ENCODE measurements at regions not wholly inside any gene's neighbourhood (a gene's known extent, or its start where the extent isn't known, plus 50 kb on each side); places are given as distances from the start of the nearest gene placed in this dataset.

- no peaks in the 10 kb centered on the region for H3K27me3 ChIP-seq
- H3K9me3 ChIP-seq (ENCODE audit: low read depth), result no peaks in the 10 kb centered on the region
- no peak overlapping the region for H3K4me3 ChIP-seq
- no peaks in the 10 kb centered on the region for H3K4me1 ChIP-seq (ENCODE audit: low read depth)
- TF ChIP-seq CTCF (IDR thresholded peaks at IDR 0.05; ENCODE audit: low read depth, low read length), result no peak
- no peaks in the 10 kb centered on the region for H3K36me3 ChIP-seq
- DNase-seq (ENCODE audit: low read depth in 1 of 2, low spot score in 1 of 2), result peak in 1 of 2 donors; percentile 5
- no peak overlapping the region for H3K27ac ChIP-seq
These were observed 752.8 kb downstream of the CBLN4 start for GRCh38 chr20:55252521-55252920.

- Histone ChIP-seq H3K4me1 (ENCODE audit: low read depth) (no peaks in the 10 kb centered on the region), H3K27ac (no peak overlapping the region), H3K36me3 (no peaks in the 10 kb centered on the region), H3K27me3 (no peaks in the 10 kb centered on the region), H3K9me3 (ENCODE audit: low read depth) (no peaks in the 10 kb centered on the region), H3K4me3 (no peak overlapping the region)
- TF ChIP-seq CTCF (IDR thresholded peaks at IDR 0.05; ENCODE audit: low read depth, low read length), result no peak
- DNase-seq (ENCODE audit: low read depth in 1 of 2, low spot score in 1 of 2), result no peak
These were observed 754.1 kb downstream of the CBLN4 start for GRCh38 chr20:55251170-55251569.

GRCh38 chr20:55242853-55243252 lies 762.5 kb downstream of the CBLN4 start:
- DNase-seq (ENCODE audit: low read depth in 1 of 2, low spot score in 1 of 2), result no peak
- no peak for TF ChIP-seq CTCF (IDR thresholded peaks at IDR 0.05; ENCODE audit: low read depth, low read length)
- H3K4me1 ChIP-seq (ENCODE audit: low read depth), result no peaks in the 10 kb centered on the region

GRCh38 chr20:55239269-55239668 lies 763.9 kb downstream of the DOK5 start:
- H3K27me3 ChIP-seq, result no peaks in the 10 kb centered on the region
- no peak for TF ChIP-seq CTCF (IDR thresholded peaks at IDR 0.05; ENCODE audit: low read depth, low read length)
- no peaks in the 10 kb centered on the region for H3K36me3 ChIP-seq
- H3K9me3 ChIP-seq (ENCODE audit: low read depth), result no peaks in the 10 kb centered on the region
- no peak overlapping the region for H3K27ac ChIP-seq
- no peak overlapping the region for H3K4me3 ChIP-seq
- no peak for DNase-seq (ENCODE audit: low read depth in 1 of 2, low spot score in 1 of 2)
- no peaks in the 10 kb centered on the region for H3K4me1 ChIP-seq (ENCODE audit: low read depth)

More at GRCh38 chr20:55242853-55243252, 762.5 kb downstream of the CBLN4 start:
- H3K9me3 ChIP-seq (ENCODE audit: low read depth), result no peaks in the 10 kb centered on the region
- H3K27me3 ChIP-seq, result no peaks in the 10 kb centered on the region
- no peak overlapping the region for H3K27ac ChIP-seq
- H3K36me3 ChIP-seq, result no peaks in the 10 kb centered on the region
- no peak overlapping the region for H3K4me3 ChIP-seq

GRCh38 chr20:55232647-55233046 lies 757.3 kb downstream of the DOK5 start:
- H3K4me1 ChIP-seq (ENCODE audit: low read depth), result no peaks in the 10 kb centered on the region
- no peak overlapping the region for H3K4me3 ChIP-seq
- H3K27me3 ChIP-seq, result no peaks in the 10 kb centered on the region
- no peaks in the 10 kb centered on the region for H3K9me3 ChIP-seq (ENCODE audit: low read depth)
- H3K27ac ChIP-seq, result no peak overlapping the region
- no peak for DNase-seq (ENCODE audit: low read depth in 1 of 2, low spot score in 1 of 2)
- no peaks in the 10 kb centered on the region for H3K36me3 ChIP-seq
- TF ChIP-seq CTCF (IDR thresholded peaks at IDR 0.05; ENCODE audit: low read depth, low read length), result no peak

- no peak for TF ChIP-seq CTCF (IDR thresholded peaks at IDR 0.05; ENCODE audit: low read depth, low read length)
- no peaks in the 10 kb centered on the region for H3K36me3 ChIP-seq
- no peaks in the 10 kb centered on the region for H3K9me3 ChIP-seq (ENCODE audit: low read depth)
- DNase-seq (ENCODE audit: low read depth in 1 of 2, low spot score in 1 of 2), result no peak
- H3K4me1 ChIP-seq (ENCODE audit: low read depth), result no peaks in the 10 kb centered on the region
- no peak overlapping the region for H3K27ac ChIP-seq
- no peaks in the 10 kb centered on the region for H3K27me3 ChIP-seq
- H3K4me3 ChIP-seq, result no peak overlapping the region
These were observed 754.1 kb downstream of the DOK5 start for GRCh38 chr20:55229451-55229850.
